ENCODE measurements at regions not wholly inside any gene's neighbourhood (a gene's known extent, or its start where the extent isn't known, plus 50 kb on each side); places are given as distances from the start of the nearest gene placed in this dataset.
"Not testable (repeated sequence)": the region's sequence is repeated elsewhere in the genome, so short reads cannot be mapped to it uniquely, and the experiment has no call there.

GRCh38 chrX:102846544-102847236 lies 90.4 kb upstream of the RAB40AL start:
- Histone ChIP-seq H3K4me3 (replicated peaks; ENCODE audit: low read depth, low read length) (no peak overlapping the region), H3K36me3 (ENCODE audit: control insufficient read depth, insufficient read depth, low read length) (peaks cover 2% of the 10 kb centered on the region; the same call in 1 of the 2 replicates), H3K27me3 (replicated peaks; ENCODE audit: control insufficient read depth, insufficient read depth, low read length) (no peaks in the 10 kb centered on the region)
- no peak for DNase-seq (ENCODE audit: extremely low read depth, insufficient read length)
- TF ChIP-seq, protein P1, sequence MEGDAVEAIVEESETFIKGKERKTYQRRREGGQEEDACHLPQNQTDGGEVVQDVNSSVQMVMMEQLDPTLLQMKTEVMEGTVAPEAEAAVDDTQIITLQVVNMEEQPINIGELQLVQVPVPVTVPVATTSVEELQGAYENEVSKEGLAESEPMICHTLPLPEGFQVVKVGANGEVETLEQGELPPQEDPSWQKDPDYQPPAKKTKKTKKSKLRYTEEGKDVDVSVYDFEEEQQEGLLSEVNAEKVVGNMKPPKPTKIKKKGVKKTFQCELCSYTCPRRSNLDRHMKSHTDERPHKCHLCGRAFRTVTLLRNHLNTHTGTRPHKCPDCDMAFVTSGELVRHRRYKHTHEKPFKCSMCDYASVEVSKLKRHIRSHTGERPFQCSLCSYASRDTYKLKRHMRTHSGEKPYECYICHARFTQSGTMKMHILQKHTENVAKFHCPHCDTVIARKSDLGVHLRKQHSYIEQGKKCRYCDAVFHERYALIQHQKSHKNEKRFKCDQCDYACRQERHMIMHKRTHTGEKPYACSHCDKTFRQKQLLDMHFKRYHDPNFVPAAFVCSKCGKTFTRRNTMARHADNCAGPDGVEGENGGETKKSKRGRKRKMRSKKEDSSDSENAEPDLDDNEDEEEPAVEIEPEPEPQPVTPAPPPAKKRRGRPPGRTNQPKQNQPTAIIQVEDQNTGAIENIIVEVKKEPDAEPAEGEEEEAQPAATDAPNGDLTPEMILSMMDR (IDR thresholded peaks at IDR 0.05; ENCODE audit: insufficient read depth, low read length, poor library complexity, severe bottlenecking): no peak

GRCh38 chrX:102847362-102847761 lies 89.7 kb upstream of the RAB40AL start:
- H3K4me3 ChIP-seq (replicated peaks; ENCODE audit: low read depth, low read length): no peak overlapping the region
- no peak for DNase-seq (ENCODE audit: extremely low read depth, insufficient read length)
- TF ChIP-seq, protein P1 (IDR thresholded peaks at IDR 0.05; ENCODE audit: insufficient read depth, low read length, poor library complexity, severe bottlenecking): no peak
- H3K27me3 ChIP-seq (replicated peaks; ENCODE audit: control insufficient read depth, insufficient read depth, low read length): no peaks in the 10 kb centered on the region
- peaks cover 2% of the 10 kb centered on the region; the same call in 1 of the 2 replicates for H3K36me3 ChIP-seq (ENCODE audit: control insufficient read depth, insufficient read depth, low read length)

GRCh38 chrX:102849396-102849795 lies 87.7 kb upstream of the RAB40AL start:
- DNase-seq (ENCODE audit: extremely low read depth, insufficient read length): no peak

DNA sequence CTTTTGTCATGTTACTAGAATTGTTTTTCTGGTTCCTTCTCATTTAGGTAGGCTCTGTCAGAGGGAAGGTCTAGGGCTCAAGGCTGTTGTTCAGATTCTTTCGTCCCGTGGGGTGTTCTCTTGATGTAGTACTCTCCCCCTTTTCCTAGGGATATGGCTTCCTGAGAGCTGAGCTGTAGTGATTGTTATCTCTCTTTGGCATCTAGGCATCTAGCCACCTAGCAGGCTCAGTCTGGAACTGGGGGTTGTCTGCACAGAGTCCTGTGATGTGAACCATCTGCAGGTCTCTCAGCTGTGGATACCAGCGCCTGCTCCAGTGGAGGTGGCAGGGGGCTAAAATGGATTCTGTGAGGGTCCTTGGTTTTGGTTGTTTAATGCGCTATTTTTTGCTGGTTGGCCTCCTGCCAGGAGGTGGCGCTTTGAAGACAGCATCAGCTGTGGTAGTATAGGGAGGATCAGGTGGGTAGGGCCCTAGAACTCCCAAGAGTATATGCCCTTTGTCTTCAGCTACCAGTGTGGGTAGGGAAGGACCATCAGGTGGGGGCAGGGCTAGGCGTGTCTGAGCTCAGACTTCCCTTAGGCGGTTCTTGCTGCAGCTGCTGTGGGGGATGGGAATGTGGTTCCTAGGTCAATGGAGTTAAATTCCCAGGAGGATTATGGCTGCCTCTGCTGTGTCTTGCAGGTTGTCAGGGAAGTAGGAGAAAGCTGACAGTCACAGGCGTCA lies 78.1 kb upstream of the RAB40AL start:
- H3K36me3 ChIP-seq (ENCODE audit: control insufficient read depth, insufficient read depth, low read length); H3K4me3 ChIP-seq (replicated peaks; ENCODE audit: low read depth, low read length); H3K27me3 ChIP-seq (replicated peaks; ENCODE audit: control insufficient read depth, insufficient read depth, low read length); DNase-seq (ENCODE audit: extremely low read depth, insufficient read length): not testable (repeated sequence)

More at GRCh38 chrX:102849396-102849795, 87.7 kb upstream of the RAB40AL start:
- Histone ChIP-seq H3K36me3 (ENCODE audit: control insufficient read depth, insufficient read depth, low read length) (peaks cover 2% of the 10 kb centered on the region; the same call in 1 of the 2 replicates), H3K4me3 (replicated peaks; ENCODE audit: low read depth, low read length) (no peak overlapping the region), H3K27me3 (replicated peaks; ENCODE audit: control insufficient read depth, insufficient read depth, low read length) (no peaks in the 10 kb centered on the region)
- TF ChIP-seq, protein P1 (IDR thresholded peaks at IDR 0.05; ENCODE audit: insufficient read depth, low read length, poor library complexity, severe bottlenecking): no peak

DNA sequence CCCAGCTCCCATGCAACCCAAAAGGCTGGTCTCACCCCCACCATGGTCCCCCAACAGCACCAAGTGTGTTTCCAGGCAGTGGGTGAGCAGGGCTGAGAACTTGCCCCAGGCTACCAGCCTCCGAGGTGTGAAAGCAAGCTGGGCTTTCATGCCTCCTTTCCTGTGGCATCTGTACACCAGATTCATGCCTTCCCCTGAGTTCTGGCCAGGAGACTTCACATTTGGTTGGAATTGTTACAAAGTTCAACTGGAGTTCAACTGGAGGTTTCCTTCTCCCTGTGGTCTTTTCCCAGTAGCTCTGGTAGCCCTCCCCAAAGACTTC lies 77.6 kb upstream of the RAB40AL start:
- no peaks in the 10 kb centered on the region for H3K36me3 ChIP-seq (ENCODE audit: control insufficient read depth, insufficient read depth, low read length)
- TF ChIP-seq, protein P1 (IDR thresholded peaks at IDR 0.05; ENCODE audit: insufficient read depth, low read length, poor library complexity, severe bottlenecking): no peak
- no peak for DNase-seq (ENCODE audit: extremely low read depth, insufficient read length)
- no peaks in the 10 kb centered on the region for H3K27me3 ChIP-seq (replicated peaks; ENCODE audit: control insufficient read depth, insufficient read depth, low read length)
- H3K4me3 ChIP-seq (replicated peaks; ENCODE audit: low read depth, low read length): no peak overlapping the region

DNA sequence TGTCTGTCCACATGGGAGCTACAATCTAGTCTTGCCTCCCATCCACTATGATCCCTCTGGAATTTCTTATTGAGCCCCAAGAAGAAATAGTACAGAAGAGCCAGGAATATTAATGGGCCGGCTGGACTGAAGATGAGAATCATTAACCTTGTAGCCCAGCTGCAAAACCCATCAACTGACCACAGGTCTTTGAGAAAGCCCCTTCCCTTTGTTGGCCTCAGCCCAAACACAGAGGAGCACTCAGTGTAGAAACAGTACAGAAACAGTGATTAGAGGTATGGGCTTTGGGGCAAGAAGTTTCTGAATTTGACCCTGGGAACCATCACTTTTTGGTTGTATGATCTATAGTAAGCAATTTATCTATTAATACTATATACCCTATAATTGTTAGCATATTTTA lies 76.8 kb upstream of the RAB40AL start:
- DNase-seq (ENCODE audit: extremely low read depth, insufficient read length): no peak
- H3K36me3 ChIP-seq (ENCODE audit: control insufficient read depth, insufficient read depth, low read length): no peaks in the 10 kb centered on the region
- no peaks in the 10 kb centered on the region for H3K27me3 ChIP-seq (replicated peaks; ENCODE audit: control insufficient read depth, insufficient read depth, low read length)
- TF ChIP-seq, protein P1 (IDR thresholded peaks at IDR 0.05; ENCODE audit: insufficient read depth, low read length, poor library complexity, severe bottlenecking): no peak
- H3K4me3 ChIP-seq (replicated peaks; ENCODE audit: low read depth, low read length): no peak overlapping the region
